A549 (cell line): ENCODE measurements at regions not wholly inside any gene's neighbourhood (a gene's known extent, or its start where the extent isn't known, plus 50 kb on each side); places are given as distances from the start of the nearest gene placed in this dataset.
A peak's percentile ranks its signal among the peaks of the same experiment; 100 is the strongest.

Experiments
- ATAC-seq, 2 experiments: fragments of 200-7000 bp in 1 of 2; fragments of >200 bp in 1 of 2; cut with Nextera tagmentation in 1 of 2; cut with Tn5 transposase in 1 of 2; 3 replicates each; pipeline versions ENCODE4 v1.8.0 to v1.9.1; 2018 to 2020; ENCODE audit warnings: mild to moderate bottlenecking in 1 of 2, moderate library complexity in 1 of 2
- CTCF ChIA-PET: fragments of 300-600 bp; sonication (Branson Sonifier 250); formaldehyde crosslinking; extraction: SDS; loops from one replicate; lab custom pipeline; 2021; ENCODE audit warnings: antibody characterized with exemption, inconsistent platforms; lab: Yijun Ruan, JAX
- POLR2A ChIA-PET: fragments of 350-600 bp; formaldehyde crosslinking; extraction: SDS; loops from one replicate; lab custom pipeline; 2021; ENCODE audit warnings: antibody characterized with exemption, inconsistent platforms; lab: Yijun Ruan, JAX
- DNase-seq, 2 experiments: peaks; one replicate each; pipeline versions ENCODE4 v3.0.0 to v3.0.0-alpha.2; 2011 to 2016; ENCODE audit warnings: low read depth in 1 of 2, low spot score in 1 of 2
- FAIRE-seq: peaks from 2 replicates; lab custom pipeline; 2011; peaks lifted over from hg19 to GRCh38; lab: Jason Lieb, UNC
- H3K27ac ChIP-seq, 2 experiments: fragments of >200 bp; sonication (Bioruptor Twin); formaldehyde crosslinking; 3 replicates each; pipeline ENCODE4 v1.5.1; 2016 to 2017
- H3K4me1 ChIP-seq: fragments of >200 bp; sonication (Bioruptor Twin); formaldehyde crosslinking; 3 replicates; pipeline ENCODE4 v1.6.1; 2016
- H3K4me2 ChIP-seq: fragments of >200 bp; sonication (Bioruptor Twin); formaldehyde crosslinking; 3 replicates; pipeline ENCODE4 v1.6.1; 2016
- H3K4me3 ChIP-seq: fragments of >200 bp; sonication (Bioruptor Twin); formaldehyde crosslinking; 3 replicates; pipeline ENCODE4 v1.5.1; 2016
- H3K9me3 ChIP-seq: fragments of >200 bp; sonication (Bioruptor Twin); formaldehyde crosslinking; 3 replicates; pipeline ENCODE4 v1.6.1; 2016
- ATOH8 ChIP-seq: fragments of 250-450 bp; sonication (Bioruptor Pico); IDR thresholded peaks from 2 replicates; pipeline ENCODE4 v1.5.0; 2020; ENCODE audit warnings: low read depth, mild to moderate bottlenecking, moderate library complexity
- CBX2 ChIP-seq: fragments of 200-600 bp; sonication (generic); IDR thresholded peaks from 2 replicates; pipeline ENCODE4 v1.6.1; 2016; ENCODE audit warnings: low read depth, mild to moderate bottlenecking, borderline replicate concordance
- CEBPB ChIP-seq, 2 experiments: fragments of >200 bp in 1 of 2; sonication (Bioruptor Twin) in 1 of 2; formaldehyde crosslinking in 1 of 2; IDR thresholded peaks; 2 replicates each; pipeline ENCODE4 v1.6.1; 2012 to 2016
- CHD2 ChIP-seq: fragments of 150-350 bp; IDR thresholded peaks from 2 replicates; pipeline ENCODE4 v1.6.1; 2014; ENCODE audit warnings: low read length; ENCODE audit not compliant: partially characterized antibody
- CHD4 ChIP-seq: fragments of 200-600 bp; sonication (generic); IDR thresholded peaks from 2 replicates; pipeline ENCODE4 v1.6.1; 2016; ENCODE audit warnings: antibody characterized with exemption, mild to moderate bottlenecking, borderline replicate concordance
- EHF ChIP-seq: fragments of 250-450 bp; sonication (Bioruptor Pico); IDR thresholded peaks from 2 replicates; pipeline ENCODE4 v1.5.0; 2020; ENCODE audit warnings: mild to moderate bottlenecking
- EHMT2 ChIP-seq: fragments of 200-600 bp; sonication (generic); IDR thresholded peaks from 2 replicates; pipeline ENCODE4 v1.6.1; 2016; ENCODE audit warnings: antibody characterized with exemption, low read depth, mild to moderate bottlenecking, moderate library complexity
- EP300 ChIP-seq, 2 experiments: fragments of >200 bp; sonication (Bioruptor Twin); formaldehyde crosslinking; IDR thresholded peaks; 2 replicates in 1 of 2; 3 replicates in 1 of 2; pipeline ENCODE4 v1.6.1; 2016 to 2017
- HDAC2 ChIP-seq: fragments of 200-600 bp; sonication (generic); IDR thresholded peaks from 2 replicates; pipeline ENCODE4 v1.6.1; 2016
- HEYL ChIP-seq: fragments of 250-450 bp; sonication (Bioruptor Pico); IDR thresholded peaks from 2 replicates; pipeline ENCODE4 v1.8.0; 2021; ENCODE audit warnings: mild to moderate bottlenecking, moderate library complexity
- HOXB13 ChIP-seq: fragments of 250-450 bp; sonication (Bioruptor Pico); IDR thresholded peaks from 2 replicates; pipeline ENCODE4 v1.5.0; 2020; ENCODE audit warnings: low read depth, mild to moderate bottlenecking, moderate library complexity
- HOXB5 ChIP-seq: fragments of 250-450 bp; sonication (Bioruptor Pico); IDR thresholded peaks from 2 replicates; pipeline ENCODE4 v1.5.0; 2020; ENCODE audit warnings: mild to moderate bottlenecking, moderate library complexity
- NFE2L2 ChIP-seq: fragments of 150-350 bp; conservative IDR thresholded peaks from 2 replicates; pipeline ENCODE4 v1.6.1; 2014; ENCODE audit warnings: low read length
- NPAS2 ChIP-seq: fragments of 250-450 bp; sonication (Bioruptor Pico); IDR thresholded peaks from 2 replicates; pipeline ENCODE4 v1.8.0; 2022; ENCODE audit warnings: mild to moderate bottlenecking, moderate library complexity, borderline replicate concordance
- RARB ChIP-seq: fragments of 250-450 bp; sonication (Bioruptor Pico); IDR thresholded peaks from 2 replicates; pipeline ENCODE4 v1.8.0; 2021; ENCODE audit warnings: mild to moderate bottlenecking, moderate library complexity
- RCOR1 ChIP-seq: fragments of 150-350 bp; IDR thresholded peaks from 2 replicates; pipeline ENCODE4 v1.6.1; 2014; ENCODE audit warnings: antibody characterized with exemption, low read length, low read depth
- SREBF2 ChIP-seq: fragments of 450-650 bp; IDR thresholded peaks from 2 replicates; pipeline ENCODE4 v1.6.1; 2014; ENCODE audit warnings: mild to moderate bottlenecking, moderate library complexity
- TFCP2L1 ChIP-seq: fragments of 250-450 bp; sonication (Bioruptor Pico); IDR thresholded peaks from 2 replicates; pipeline ENCODE4 v1.5.0; 2021; ENCODE audit warnings: mild to moderate bottlenecking
- USF2 ChIP-seq: fragments of 450-650 bp; IDR thresholded peaks from 2 replicates; pipeline ENCODE4 v1.6.1; 2014; ENCODE audit warnings: antibody characterized with exemption
- ZC3H11A ChIP-seq: fragments of 450-650 bp; IDR thresholded peaks from 2 replicates; pipeline ENCODE4 v1.6.1; 2014; ENCODE audit warnings: antibody characterized with exemption, mild to moderate bottlenecking
- WGBS: methylation state at CpG from one replicate; pipeline ENCODE4 v1.1.6; 2017; ENCODE audit errors: missing lambda C conversion rate; 5-methylcytosine and 5-hydroxymethylcytosine counted together
- TF ChIP-seq, protein P1 (sequence below): fragments of >200 bp; sonication (Bioruptor Twin); formaldehyde crosslinking; IDR thresholded peaks from 2 replicates; pipeline ENCODE4 v1.6.1; 2016
- TF ChIP-seq, protein P2 (sequence below): fragments of >200 bp; sonication (Bioruptor Twin); formaldehyde crosslinking; IDR thresholded peaks from 3 replicates; pipeline ENCODE4 v1.6.1; 2016
- TF ChIP-seq, protein P3 (sequence below): fragments of 250-450 bp; sonication (Bioruptor Pico); IDR thresholded peaks from 2 replicates; pipeline ENCODE4 v1.5.0; 2021; ENCODE audit warnings: mild to moderate bottlenecking, moderate library complexity, borderline replicate concordance

GRCh38 chr18:8895987-8896619, 190.7 kb downstream of the MTCL1 start (continued):
- TF ChIP-seq ATOH8 (CRISPR knock-in tag), result no peak

GRCh38 chr18:8899000-8899399, 193.6 kb downstream of the MTCL1 start:
- whole genome bisulfite sequencing, result 44% methylated on average over 1 of the region's 3 CpGs
- Histone ChIP-seq H3K27ac (0 out of 6 replicates have a peak overlapping the region, but pooled peaks of 1 of the 2 experiments have one; percentile 25), H3K4me3 (no peak overlapping the region), H3K9me3 (peaks cover 4% of the 10 kb centered on the region; the same call in 1 of the 3 replicates), H3K4me1 (no peaks in the 10 kb centered on the region), H3K4me2 (no peak overlapping the region)
- DNase-seq, result no peak
- TF ChIP-seq CHD4 (no peak), HOXB5 (CRISPR knock-in tag) (0 out of 2 replicates have a peak, but pooled peaks have one; percentile 53)
- CTCF ChIA-PET, result no interaction called here
- FAIRE-seq, result no peak
- POLR2A ChIA-PET, result no interaction called here
- ATAC-seq, result no peak

DNA sequence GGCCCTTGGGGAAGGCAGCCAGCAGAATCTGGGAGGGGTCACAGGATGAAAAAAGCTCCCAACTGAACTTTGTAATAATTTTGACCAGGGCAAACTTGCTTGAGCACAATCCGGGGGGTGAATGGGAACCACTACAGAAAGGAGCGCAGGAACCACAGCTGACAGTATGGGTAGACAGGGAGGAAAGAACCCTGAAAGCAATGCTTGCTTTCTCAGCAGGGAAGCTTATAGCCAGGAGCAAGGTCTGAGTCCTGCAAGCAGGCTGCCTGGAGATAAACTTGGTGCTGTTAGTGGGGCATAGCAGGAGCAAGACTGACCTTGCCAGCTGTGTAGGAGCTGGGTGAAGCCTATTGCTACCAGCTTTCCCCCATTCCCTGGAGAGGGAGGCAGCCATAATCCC, 195.2 kb downstream of the MTCL1 start:
- POLR2A ChIA-PET, result no interaction called here
- CTCF ChIA-PET, result interaction anchor here (1.1 kb wide), 1 partner anchor 204 kb away, joined by 3 read pairs; no protein-coding TSS in a partner anchor
- Histone ChIP-seq H3K4me2 (no peak overlapping the region), H3K4me3 (no peak overlapping the region), H3K9me3 (peaks cover 4% of the 10 kb centered on the region; the same call in 1 of the 3 replicates), H3K27ac (peak overlapping the region in 1 of 2 experiments; percentile 21; a peak in 3 of 6 replicates), H3K4me1 (no peaks in the 10 kb centered on the region)
- FAIRE-seq (no peak), ATAC-seq (no peak), DNase-seq (no peak)
- WGBS, result 100% methylated on average over 2 of the region's 2 CpGs
- TF ChIP-seq NPAS2 (CRISPR knock-in tag) (no peak), USF2 (no peak), NFE2L2 (no peak), HEYL (CRISPR knock-in tag) (no peak), ZC3H11A (no peak), TFCP2L1 (no peak), CHD2 (no peak), HOXB13 (CRISPR knock-in tag) (no peak), CBX2 (no peak), EHMT2 (no peak), EHF (CRISPR knock-in tag) (no peak), EP300 (IDR thresholded peaks at IDR 0.05) (no peak), RARB (no peak), SREBF2 (no peak), RCOR1 (no peak), CEBPB (IDR thresholded peaks at IDR 0.05) (no peak), HDAC2 (no peak)
- TF ChIP-seq, protein P1, sequence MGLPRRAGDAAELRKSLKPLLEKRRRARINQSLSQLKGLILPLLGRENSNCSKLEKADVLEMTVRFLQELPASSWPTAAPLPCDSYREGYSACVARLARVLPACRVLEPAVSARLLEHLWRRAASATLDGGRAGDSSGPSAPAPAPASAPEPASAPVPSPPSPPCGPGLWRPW, result no peak
- TF ChIP-seq, protein P2, sequence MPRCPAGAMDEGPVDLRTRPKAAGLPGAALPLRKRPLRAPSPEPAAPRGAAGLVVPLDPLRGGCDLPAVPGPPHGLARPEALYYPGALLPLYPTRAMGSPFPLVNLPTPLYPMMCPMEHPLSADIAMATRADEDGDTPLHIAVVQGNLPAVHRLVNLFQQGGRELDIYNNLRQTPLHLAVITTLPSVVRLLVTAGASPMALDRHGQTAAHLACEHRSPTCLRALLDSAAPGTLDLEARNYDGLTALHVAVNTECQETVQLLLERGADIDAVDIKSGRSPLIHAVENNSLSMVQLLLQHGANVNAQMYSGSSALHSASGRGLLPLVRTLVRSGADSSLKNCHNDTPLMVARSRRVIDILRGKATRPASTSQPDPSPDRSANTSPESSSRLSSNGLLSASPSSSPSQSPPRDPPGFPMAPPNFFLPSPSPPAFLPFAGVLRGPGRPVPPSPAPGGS, result no peak
- TF ChIP-seq, protein P3, sequence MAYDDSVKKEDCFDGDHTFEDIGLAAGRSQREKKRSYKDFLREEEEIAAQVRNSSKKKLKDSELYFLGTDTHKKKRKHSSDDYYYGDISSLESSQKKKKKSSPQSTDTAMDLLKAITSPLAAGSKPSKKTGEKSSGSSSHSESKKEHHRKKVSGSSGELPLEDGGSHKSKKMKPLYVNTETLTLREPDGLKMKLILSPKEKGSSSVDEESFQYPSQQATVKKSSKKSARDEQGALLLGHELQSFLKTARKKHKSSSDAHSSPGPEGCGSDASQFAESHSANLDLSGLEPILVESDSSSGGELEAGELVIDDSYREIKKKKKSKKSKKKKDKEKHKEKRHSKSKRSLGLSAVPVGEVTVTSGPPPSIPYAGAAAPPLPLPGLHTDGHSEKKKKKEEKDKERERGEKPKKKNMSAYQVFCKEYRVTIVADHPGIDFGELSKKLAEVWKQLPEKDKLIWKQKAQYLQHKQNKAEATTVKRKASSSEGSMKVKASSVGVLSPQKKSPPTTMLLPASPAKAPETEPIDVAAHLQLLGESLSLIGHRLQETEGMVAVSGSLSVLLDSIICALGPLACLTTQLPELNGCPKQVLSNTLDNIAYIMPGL (CRISPR knock-in tag), result no peak
